Pancreas (tissue), 10 donors: ENCODE measurements at regions not wholly inside any gene's neighbourhood (a gene's known extent, or its start where the extent isn't known, plus 50 kb on each side); places are given as distances from the start of the nearest gene placed in this dataset.

Experiments used
- ATAC-seq, 4 donors: fragments of 200-7000 bp; cut with Tn5 transposase; one replicate each; pipeline versions ENCODE4 v1.8.0 to v1.9.1; 2020; ENCODE audit warnings: mild to moderate bottlenecking in 4 of 4, moderate library complexity in 4 of 4
- DNase-seq, 6 donors: peaks; one replicate each; pipeline ENCODE4 v3.0.0-alpha.2; 2020
- FAIRE-seq: peaks from 2 replicates; lab custom pipeline; 2012; peaks lifted over from hg19 to GRCh38; lab: Jason Lieb, UNC
- H3K27ac ChIP-seq, 4 donors: fragments of 200-600 bp; sonication (generic); 1 replicate in 3 of 4; 2 replicates in 1 of 4; pipeline versions ENCODE4 v1.5.0 to v1.8.0; 2020
- H3K27me3 ChIP-seq, 4 donors: fragments of 200-600 bp; one replicate each; pipeline ENCODE4 v1.8.0; 2021
- H3K36me3 ChIP-seq, 3 donors: fragments of 200-600 bp; sonication (generic) in 1 of 3; one replicate each; pipeline versions ENCODE4 v1.5.0 to v1.8.0; 2020 to 2021
- H3K4me1 ChIP-seq, 3 donors: fragments of 200-600 bp; one replicate each; pipeline ENCODE4 v1.8.0; 2021
- H3K4me3 ChIP-seq, 4 donors: fragments of 200-600 bp; sonication (generic) in 2 of 4; one replicate each; pipeline versions ENCODE4 v1.5.0 to v1.8.0; 2020 to 2021
- H3K9me3 ChIP-seq, 4 donors: fragments of 200-600 bp; one replicate each; pipeline ENCODE4 v1.8.0; 2021
- WGBS, 2 donors: extraction: QIAGEN DNeasy Blood & Tissue Kit; methylation state at CpG; one replicate each; pipeline ENCODE4 v1.1.7; 2013; 5-methylcytosine and 5-hydroxymethylcytosine counted together
- intact Hi-C, 3 donors: fragments of 100-400 bp; cut with DNase I; formaldehyde crosslinking; loops; one replicate each; pipeline versions ENCODE4 v1.11.1 to v1.14.2; 2022
- TF ChIP-seq, protein P1 (sequence below), 4 donors: fragments of 200-600 bp; sonication (generic) in 3 of 4; IDR thresholded peaks; one replicate each; pipeline versions ENCODE4 v1.5.0 to v1.8.0; 2021; ENCODE audit warnings: antibody characterized with exemption in 4 of 4
- donor health status: healthy with polysubstance abuse.
- donor health status: DM: no; HTN: no; CAD: no; lungs with moderate emphysema.
- donor health status: DM: no; HTN: no; CAD: no.
- donor health status: control.
- donor health status: control.
- donor health status: Bipolar disorder and iron deficiency.
- donor health status: DM: yes; HTN: yes; CAD: no.
- donor health status: DM: no; HTN: no; CAD: no.
- donor health status: DM: no; HTN: no; CAD: no.
- donor health status: DM: yes; HTN: yes; CAD: no.

DNA sequence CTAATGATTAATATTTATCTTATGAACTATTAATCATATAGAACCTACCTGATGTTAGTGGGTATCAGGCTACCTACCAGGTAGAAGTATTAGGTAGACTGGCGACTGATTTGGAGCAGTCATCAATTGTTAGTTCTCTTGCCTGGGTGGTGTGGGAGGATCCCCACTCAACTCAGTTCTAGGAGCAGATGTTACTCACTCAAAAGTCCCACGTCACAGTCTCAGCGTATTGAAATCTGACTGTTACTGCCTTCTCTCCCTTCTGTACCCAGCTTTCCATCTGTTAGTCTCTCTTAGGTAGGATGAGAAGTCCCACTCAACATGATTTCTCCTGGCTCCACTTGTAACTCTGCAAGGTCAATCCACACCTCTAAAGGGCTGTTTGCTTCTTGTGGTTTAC lies 102.7 kb downstream of the OLFM4 start:
- Histone ChIP-seq H3K27me3 (no peaks in the 10 kb centered on the region), H3K36me3 (no peaks in the 10 kb centered on the region), H3K4me1 (no peaks in the 10 kb centered on the region), H3K27ac (no peak overlapping the region), H3K4me3 (no peak overlapping the region), H3K9me3 (no peaks in the 10 kb centered on the region)
- DNase-seq = no peak
- ATAC-seq = no peak
- FAIRE-seq = no peak
- intact Hi-C loops = no loop called here
- TF ChIP-seq, protein P1, sequence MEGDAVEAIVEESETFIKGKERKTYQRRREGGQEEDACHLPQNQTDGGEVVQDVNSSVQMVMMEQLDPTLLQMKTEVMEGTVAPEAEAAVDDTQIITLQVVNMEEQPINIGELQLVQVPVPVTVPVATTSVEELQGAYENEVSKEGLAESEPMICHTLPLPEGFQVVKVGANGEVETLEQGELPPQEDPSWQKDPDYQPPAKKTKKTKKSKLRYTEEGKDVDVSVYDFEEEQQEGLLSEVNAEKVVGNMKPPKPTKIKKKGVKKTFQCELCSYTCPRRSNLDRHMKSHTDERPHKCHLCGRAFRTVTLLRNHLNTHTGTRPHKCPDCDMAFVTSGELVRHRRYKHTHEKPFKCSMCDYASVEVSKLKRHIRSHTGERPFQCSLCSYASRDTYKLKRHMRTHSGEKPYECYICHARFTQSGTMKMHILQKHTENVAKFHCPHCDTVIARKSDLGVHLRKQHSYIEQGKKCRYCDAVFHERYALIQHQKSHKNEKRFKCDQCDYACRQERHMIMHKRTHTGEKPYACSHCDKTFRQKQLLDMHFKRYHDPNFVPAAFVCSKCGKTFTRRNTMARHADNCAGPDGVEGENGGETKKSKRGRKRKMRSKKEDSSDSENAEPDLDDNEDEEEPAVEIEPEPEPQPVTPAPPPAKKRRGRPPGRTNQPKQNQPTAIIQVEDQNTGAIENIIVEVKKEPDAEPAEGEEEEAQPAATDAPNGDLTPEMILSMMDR (IDR thresholded peaks at IDR 0.05) = no peak
- WGBS, 2 donors = 89 to 91% methylated on average over 3 of the region's 3 CpGs

DNA sequence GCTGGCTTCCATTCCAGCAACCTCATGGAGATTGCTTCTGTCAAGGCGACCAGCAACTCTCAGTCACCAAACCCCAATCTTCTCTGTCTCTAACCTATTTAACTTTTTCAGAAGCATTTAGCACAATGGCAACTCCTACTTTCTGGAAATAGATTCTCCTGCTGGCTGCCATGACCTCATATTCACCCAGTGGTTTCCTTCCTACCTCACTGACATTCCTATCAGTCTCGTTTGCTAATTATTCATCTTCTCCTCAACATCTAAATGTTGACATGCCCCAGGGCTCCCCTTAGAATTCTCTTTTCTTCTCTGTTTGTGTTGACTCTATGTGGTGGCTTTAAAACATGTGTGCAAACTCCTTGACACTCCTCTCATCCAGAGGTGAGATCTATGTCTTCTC lies 106.7 kb downstream of the OLFM4 start:
- FAIRE-seq = no peak
- Histone ChIP-seq H3K27me3 (no peaks in the 10 kb centered on the region), H3K4me3 (no peak overlapping the region), H3K9me3 (no peaks in the 10 kb centered on the region), H3K36me3 (no peaks in the 10 kb centered on the region), H3K4me1 (no peaks in the 10 kb centered on the region), H3K27ac (no peak overlapping the region)
- TF ChIP-seq, protein P1 (IDR thresholded peaks at IDR 0.05) = no peak
- ATAC-seq = no peak
- no peak for DNase-seq
- intact Hi-C loops = no loop called here
- WGBS, 2 donors = 85 to 92% methylated on average over 2 of the region's 2 CpGs

DNA sequence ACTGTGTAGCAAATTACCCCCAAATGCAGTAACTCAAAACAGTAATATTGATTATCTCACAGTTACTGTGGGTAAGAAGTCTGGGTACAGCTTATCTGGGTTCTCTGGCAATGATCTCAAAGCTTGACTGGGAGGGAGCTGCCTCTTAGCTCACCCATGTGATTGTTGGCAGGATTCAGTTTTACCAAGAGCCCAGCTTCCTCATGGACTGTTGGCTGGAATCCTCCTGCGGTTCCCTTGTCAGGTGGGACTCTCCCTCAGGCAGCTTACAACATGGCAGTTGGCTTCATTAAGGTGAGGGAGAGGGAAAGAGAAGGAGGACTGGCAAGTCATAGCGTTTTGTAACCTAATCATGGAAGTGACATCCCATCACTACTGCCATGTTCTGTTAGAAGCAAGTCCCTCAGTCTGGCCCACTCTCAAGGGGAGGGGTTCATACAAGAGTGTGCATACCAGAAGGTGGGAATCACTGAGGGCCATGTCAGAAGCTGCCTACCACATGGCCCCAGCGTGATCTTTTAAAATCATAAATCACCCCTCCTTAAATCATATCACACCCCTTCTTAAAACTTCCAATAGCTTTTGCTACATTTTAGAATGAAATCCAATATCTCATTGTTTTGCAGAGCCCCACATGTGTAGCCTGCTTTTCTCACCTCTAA lies 108.1 kb downstream of the OLFM4 start:
- ATAC-seq (peak in 3 of 4 donors; percentile 63 to 73 (median 68)), DNase-seq (no peak), FAIRE-seq (no peak)
- Histone ChIP-seq H3K4me1 (no peaks in the 10 kb centered on the region), H3K27ac (no peak overlapping the region), H3K4me3 (no peak overlapping the region), H3K27me3 (no peaks in the 10 kb centered on the region), H3K36me3 (no peaks in the 10 kb centered on the region), H3K9me3 (no peaks in the 10 kb centered on the region)
- 56 to 60% methylated on average over 3 of the region's 3 CpGs for WGBS, 2 donors
- TF ChIP-seq, protein P1 (IDR thresholded peaks at IDR 0.05) = no peak
- intact Hi-C loops = no loop called here

DNA sequence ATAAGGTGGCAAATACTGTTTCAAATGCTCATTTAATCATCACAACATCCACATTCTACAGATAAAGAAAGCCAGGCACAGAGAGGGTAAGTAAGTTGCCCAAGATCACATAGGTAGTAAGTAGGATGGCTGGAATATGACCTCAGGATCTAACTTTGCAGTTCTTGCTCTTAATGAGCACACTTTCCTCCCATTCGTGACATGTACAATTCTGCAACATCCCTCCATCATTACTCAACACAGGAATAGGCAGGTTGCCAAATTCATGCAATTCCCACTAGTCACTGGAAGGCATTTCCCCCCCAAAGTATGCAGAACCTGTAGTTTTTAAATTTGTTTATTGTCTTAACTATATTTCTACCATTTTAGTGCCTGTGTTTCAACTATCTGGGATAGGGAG lies 109.2 kb downstream of the OLFM4 start:
- TF ChIP-seq, protein P1 (IDR thresholded peaks at IDR 0.05) = no peak

DNA sequence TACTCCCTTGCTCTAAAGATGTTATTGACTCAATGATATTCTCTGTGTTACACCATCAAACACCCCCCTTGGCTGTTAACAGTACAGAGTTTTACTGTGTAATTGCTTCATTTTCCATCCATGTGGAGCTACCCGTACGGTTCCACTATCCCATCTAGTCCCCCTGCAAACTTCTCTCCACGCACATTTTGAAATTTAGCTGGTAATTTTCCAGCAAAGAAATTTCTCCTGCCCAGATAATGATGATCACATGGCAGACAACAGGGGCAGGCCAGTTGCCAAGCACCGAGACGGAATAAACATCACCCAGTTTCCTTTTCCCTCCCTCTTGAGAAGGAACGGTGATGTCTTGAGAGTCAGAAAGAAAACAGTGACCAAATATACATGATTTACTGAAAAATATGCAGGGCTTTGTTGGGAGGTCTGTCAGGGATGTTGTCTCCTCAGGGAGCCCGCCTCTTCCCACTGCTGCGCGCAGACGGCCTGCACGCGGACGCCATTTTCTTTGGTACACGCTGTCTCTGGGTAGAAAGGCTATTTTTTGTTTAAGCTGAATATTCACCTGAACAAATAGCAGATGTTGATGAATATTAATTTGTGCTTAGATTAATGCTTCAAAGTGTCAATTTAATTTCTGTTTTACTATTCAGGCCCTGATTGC lies 109.9 kb downstream of the OLFM4 start:
- H3K4me1 ChIP-seq = no peaks in the 10 kb centered on the region
- H3K27me3 ChIP-seq = no peaks in the 10 kb centered on the region
- ATAC-seq = peak in 2 of 4 donors; percentile 50 to 66

More for the DNA sequence above, 109.2 kb downstream of the OLFM4 start:
- Histone ChIP-seq H3K9me3 (no peaks in the 10 kb centered on the region), H3K4me1 (no peaks in the 10 kb centered on the region), H3K27me3 (no peaks in the 10 kb centered on the region), H3K27ac (no peak overlapping the region), H3K36me3 (no peaks in the 10 kb centered on the region), H3K4me3 (no peak overlapping the region)
- no peak for DNase-seq
- intact Hi-C loops = no loop called here
- WGBS, 2 donors = 76 to 80% methylated on average over 1 of the region's 1 CpG
- peak in 2 of 4 donors; percentile 17 to 53 for ATAC-seq
- FAIRE-seq = no peak

More for the DNA sequence above, 109.9 kb downstream of the OLFM4 start:
- Histone ChIP-seq H3K9me3 (no peaks in the 10 kb centered on the region), H3K27ac (no peak overlapping the region), H3K4me3 (no peak overlapping the region), H3K36me3 (no peaks in the 10 kb centered on the region)
- 82 to 89% methylated on average over 14 of the region's 14 CpGs for WGBS, 2 donors
- TF ChIP-seq, protein P1 (IDR thresholded peaks at IDR 0.05) = no peak
- DNase-seq = no peak
- intact Hi-C loops = no loop called here
- FAIRE-seq = no peak
